ENCODE measurements at regions not wholly inside any gene's neighbourhood (a gene's known extent, or its start where the extent isn't known, plus 50 kb on each side); places are given as distances from the start of the nearest gene placed in this dataset.

GRCh38 chr3:159856590-159857104 lies 132.0 kb upstream of the IL12A start:
- peak; percentile 87 for DNase-seq

GRCh38 chr3:159857840-159858239 lies 130.8 kb upstream of the IL12A start:
- DNase-seq: no peak

- DNase-seq: no peak
Measured at GRCh38 chr3:159858650-159859049, 130.0 kb upstream of the IL12A start.

- peak; percentile 96 for DNase-seq
Measured at GRCh38 chr3:159859424-159859823, 129.2 kb upstream of the IL12A start.

- DNase-seq: no peak
Measured at GRCh38 chr3:159859836-159860235, 128.8 kb upstream of the IL12A start.

- DNase-seq: peak; percentile 52
Measured at GRCh38 chr3:159860269-159861116, 128.1 kb upstream of the IL12A start.

- no peak for DNase-seq
Measured at GRCh38 chr3:159861369-159861987, 127.2 kb upstream of the IL12A start.

GRCh38 chr3:159865041-159865579 lies 123.5 kb upstream of the IL12A start:
- DNase-seq: no peak

GRCh38 chr3:159866201-159866746 lies 122.4 kb upstream of the IL12A start:
- peak; percentile 39 for DNase-seq

- no peak for DNase-seq
Measured at GRCh38 chr3:159867372-159867771, 121.3 kb upstream of the IL12A start.

GRCh38 chr3:159870723-159871122 lies 117.9 kb upstream of the IL12A start:
- DNase-seq: no peak

- DNase-seq: no peak
Measured at GRCh38 chr3:159872374-159873109, 116.1 kb upstream of the IL12A start.

GRCh38 chr3:159875116-159875515 lies 113.5 kb upstream of the IL12A start:
- no peak for DNase-seq

GRCh38 chr3:159877924-159878323 lies 110.7 kb upstream of the IL12A start:
- DNase-seq: no peak

- DNase-seq: no peak
Measured at GRCh38 chr3:159879146-159879545, 109.5 kb upstream of the IL12A start.

GRCh38 chr3:159879598-159879997 lies 109.0 kb upstream of the IL12A start:
- no peak for DNase-seq

- DNase-seq: no peak
Measured at GRCh38 chr3:159881208-159881607, 107.4 kb upstream of the IL12A start.

- no peak for DNase-seq
Measured at GRCh38 chr3:159881828-159882309, 106.8 kb upstream of the IL12A start.

- DNase-seq: no peak
Measured at GRCh38 chr3:159882367-159882766, 106.3 kb upstream of the IL12A start.

- peak; percentile 49 for DNase-seq
Measured at GRCh38 chr3:159882790-159883779, 105.5 kb upstream of the IL12A start.

- no peak for DNase-seq
Measured at GRCh38 chr3:159884661-159885402, 103.8 kb upstream of the IL12A start.
